Occipital lobe (tissue), 1 donor: ENCODE measurements at regions not wholly inside any gene's neighbourhood (a gene's known extent, or its start where the extent isn't known, plus 50 kb on each side); places are given as distances from the start of the nearest gene placed in this dataset.
"Not testable (repeated sequence)": the region's sequence is repeated elsewhere in the genome, so short reads cannot be mapped to it uniquely, and the experiment has no call there.

Experiments used
- DNase-seq: peaks from one replicate; lab custom pipeline; 2025; lab: John Stamatoyannopoulos, UW

DNA sequence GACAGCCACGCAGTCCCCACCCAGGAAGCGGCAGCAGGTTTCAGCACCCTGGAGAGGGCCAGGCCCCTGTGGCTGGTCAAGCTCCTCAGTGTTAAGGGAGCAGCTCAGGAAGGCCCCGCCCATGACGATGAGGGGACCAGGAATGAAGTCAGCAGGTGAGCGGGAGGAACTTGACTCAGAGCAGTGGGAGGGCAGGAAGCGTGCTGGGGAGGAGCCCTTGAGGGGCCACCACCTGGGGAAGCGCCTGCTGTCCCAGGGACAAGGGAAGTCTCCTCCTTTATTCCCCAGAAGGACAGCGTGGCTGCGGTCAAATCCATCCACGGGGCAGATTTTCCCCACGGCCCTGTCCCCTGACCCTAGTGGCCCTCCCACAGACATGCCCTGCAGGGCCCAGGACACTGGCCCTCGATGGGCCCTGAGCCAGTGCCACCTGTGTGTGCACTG lies 357.6 kb downstream of the ADGRD1 start:
- not testable (repeated sequence) for DNase-seq

GRCh38 chr12:131311764-131312163 lies 358.1 kb downstream of the ADGRD1 start:
- DNase-seq = no peak

- not testable (repeated sequence) for DNase-seq
These were observed 358.7 kb downstream of the ADGRD1 start for GRCh38 chr12:131312382-131312781.

- DNase-seq = no peak
These were observed 359.3 kb downstream of the ADGRD1 start for GRCh38 chr12:131312793-131313545.

DNA sequence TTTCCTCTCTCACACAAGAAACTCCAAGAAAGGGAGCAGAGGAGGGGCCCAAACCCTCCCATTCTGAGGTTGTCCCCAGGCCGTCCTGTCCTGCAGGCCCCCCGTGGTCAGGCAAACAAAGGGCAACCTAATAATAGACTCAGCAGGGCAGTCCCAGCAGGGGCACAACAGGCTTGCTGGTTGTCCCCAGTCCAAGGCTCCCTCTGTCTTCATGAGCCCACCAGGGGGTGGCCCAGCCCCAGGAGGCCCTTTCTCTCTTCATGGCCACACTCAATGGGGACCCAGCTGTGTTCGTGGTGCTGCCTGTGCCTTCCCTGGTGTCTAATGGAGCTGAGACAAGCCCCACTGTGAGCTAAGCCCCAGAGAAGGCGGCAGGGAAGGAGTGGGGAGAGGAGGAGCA lies 359.9 kb downstream of the ADGRD1 start:
- no peak for DNase-seq

DNA sequence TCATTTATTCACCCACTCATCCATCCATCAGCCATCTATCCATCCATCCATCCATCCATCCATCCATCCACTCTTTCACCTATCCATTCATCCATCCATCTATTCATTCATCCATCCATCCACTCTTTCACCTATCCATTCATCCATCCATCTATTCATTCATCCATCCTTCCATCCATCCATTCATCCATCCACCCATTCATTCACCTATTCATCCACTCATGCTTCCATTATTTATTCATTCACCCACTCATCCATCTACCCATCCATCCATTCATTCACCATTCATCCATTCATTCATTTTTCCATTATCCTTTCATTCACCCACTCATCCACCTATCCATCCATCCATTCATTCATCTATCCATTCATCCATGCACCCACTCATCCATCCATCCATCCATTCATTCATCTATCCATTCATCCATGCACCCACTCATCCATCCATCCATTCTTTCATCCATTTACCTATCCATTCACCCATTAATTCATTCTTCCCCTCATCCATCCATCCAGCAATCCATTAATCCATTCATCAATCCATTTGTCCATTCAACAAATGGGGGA lies 360.9 kb downstream of the ADGRD1 start:
- DNase-seq = no peak

DNA sequence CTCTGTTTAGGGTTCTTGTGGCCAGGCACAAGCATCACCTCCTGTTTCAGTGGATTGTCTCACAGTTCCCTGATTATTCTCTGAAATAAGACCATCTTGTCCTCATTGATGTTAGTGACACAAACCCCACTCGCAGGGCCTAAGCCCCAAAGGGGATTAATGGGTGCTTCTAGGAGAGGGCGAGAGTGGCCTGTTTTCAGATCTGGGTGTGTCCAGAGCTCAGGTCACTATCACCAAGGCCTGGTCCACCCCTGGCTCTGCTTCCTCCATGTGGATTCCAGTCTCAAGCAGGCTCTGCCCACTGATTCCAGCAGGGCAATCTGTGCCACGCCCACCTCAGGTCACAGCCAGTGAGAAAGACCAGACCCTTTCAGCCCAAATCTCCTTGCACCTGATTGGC lies 361.9 kb downstream of the ADGRD1 start:
- DNase-seq = no peak

- no peak for DNase-seq
These were observed 362.7 kb downstream of the ADGRD1 start for GRCh38 chr12:131316388-131316787.

- no peak for DNase-seq
These were observed 364.5 kb downstream of the ADGRD1 start for GRCh38 chr12:131318045-131318685.

GRCh38 chr12:131321988-131322387 lies 368.3 kb downstream of the ADGRD1 start:
- no peak for DNase-seq

- DNase-seq = not testable (repeated sequence)
These were observed 368.8 kb downstream of the ADGRD1 start for GRCh38 chr12:131322460-131322859.

- DNase-seq = no peak
These were observed 370.2 kb downstream of the ADGRD1 start for GRCh38 chr12:131323879-131324278.

DNA sequence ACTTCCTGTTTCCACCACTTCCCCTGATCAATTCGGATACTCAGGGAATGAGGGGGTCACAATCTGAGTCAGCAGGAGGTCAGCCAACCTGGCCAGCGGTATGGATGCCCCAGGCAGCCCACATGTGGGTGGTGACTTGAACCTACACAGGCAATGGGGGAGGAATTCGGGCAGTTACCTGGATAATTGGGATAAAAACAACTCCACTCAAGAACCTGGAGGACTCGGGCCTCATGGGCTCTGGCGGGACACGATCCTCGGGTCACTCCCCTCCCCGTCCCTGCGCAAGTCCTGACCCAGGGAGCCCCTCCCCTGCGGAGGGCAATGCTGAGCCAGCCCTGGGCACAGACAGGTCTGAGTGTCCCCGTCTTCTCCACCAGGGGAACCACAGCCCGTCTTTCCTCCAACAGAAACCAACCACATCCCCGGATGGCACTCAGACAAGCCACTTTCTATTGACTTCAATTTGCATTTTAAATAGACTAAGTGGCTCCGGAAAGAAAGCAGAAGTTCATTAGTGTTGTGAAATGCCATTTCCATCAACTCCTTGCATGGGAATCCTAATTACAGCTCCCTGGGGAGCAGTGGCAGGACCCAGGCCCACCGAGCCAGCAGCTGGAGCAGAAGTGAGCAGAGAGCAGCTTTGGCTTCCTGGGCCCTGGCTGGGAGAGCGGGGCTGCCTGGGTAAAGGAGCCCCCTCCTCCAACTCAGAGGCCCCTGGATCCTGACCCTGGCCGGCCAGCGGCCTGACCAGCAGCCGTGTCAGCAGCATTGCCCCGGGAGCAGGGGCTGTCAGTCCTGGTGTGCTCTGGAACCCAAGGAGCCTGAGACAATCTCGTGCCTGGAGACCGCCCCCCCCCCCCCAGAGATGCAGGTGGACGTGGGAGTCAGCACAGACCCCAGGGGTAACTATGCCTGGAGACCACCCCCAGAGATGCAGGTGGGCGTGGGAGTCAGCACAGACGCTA lies 374.1 kb downstream of the ADGRD1 start:
- DNase-seq = no peak

- DNase-seq = not testable (repeated sequence)
These were observed 375.4 kb downstream of the ADGRD1 start for GRCh38 chr12:131328861-131329845.

GRCh38 chr12:131330106-131330815 lies 376.6 kb downstream of the ADGRD1 start:
- no peak for DNase-seq

DNA sequence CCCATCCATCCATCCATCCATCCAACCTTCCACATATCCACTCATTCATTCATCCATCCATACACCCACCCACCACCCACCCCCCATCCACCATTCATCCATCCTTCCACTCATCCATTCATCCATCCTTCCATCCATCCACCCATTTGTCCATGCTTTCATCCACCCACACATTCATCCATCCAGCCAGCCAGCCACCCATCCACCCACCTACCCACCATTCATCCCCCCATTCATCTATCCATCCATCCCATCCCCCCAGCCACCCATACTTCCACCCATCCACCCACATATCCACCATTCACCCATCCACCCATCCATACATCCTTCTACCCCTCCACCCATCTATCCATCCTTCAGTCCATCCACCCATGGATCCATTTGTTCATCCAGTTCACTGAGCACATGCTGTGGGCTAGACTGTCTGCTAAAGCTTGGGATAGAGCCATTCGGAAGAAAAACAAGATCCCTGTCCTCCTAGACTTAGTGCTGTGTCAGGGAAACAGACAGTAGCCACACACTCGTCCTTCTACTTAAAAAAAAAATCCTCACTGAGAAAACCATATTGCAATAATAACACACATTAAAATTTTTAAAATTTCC lies 377.5 kb downstream of the ADGRD1 start:
- no peak for DNase-seq

GRCh38 chr12:131332224-131332623 lies 378.5 kb downstream of the ADGRD1 start:
- no peak for DNase-seq

DNA sequence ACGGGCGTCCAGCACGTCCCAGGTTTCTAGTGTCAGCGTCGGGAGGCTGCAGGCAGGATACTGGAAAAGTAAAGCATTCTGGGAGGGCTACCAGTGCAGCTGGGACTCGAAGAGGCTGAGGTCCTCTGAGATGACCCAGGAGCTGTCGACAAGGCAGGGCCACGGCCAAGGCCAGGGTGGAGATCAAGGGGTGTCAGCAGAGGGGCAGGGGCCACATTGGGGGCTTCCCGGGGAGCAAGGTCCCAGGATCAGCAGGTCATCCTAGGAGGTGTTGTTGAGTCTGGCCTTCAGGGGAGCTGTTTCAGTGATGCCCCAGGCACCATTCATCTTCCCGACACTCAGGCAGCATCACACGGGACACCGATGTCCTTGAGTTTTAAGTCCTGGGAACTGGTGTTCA lies 377.8 kb upstream of the SFSWAP start:
- no peak for DNase-seq
